ELR (cell line): ENCODE measurements at regions not wholly inside any gene's neighbourhood (a gene's known extent, or its start where the extent isn't known, plus 50 kb on each side); places are given as distances from the start of the nearest gene placed in this dataset.
A peak's percentile ranks its signal among the peaks of the same experiment; 100 is the strongest.
"Not testable (repeated sequence)": the region's sequence is repeated elsewhere in the genome, so short reads cannot be mapped to it uniquely, and the experiment has no call there.

Source experiments
- DNase-seq: peaks from one replicate; pipeline ENCODE4 v3.0.0-alpha.2; 2015; ENCODE audit warnings: low read depth

DNA sequence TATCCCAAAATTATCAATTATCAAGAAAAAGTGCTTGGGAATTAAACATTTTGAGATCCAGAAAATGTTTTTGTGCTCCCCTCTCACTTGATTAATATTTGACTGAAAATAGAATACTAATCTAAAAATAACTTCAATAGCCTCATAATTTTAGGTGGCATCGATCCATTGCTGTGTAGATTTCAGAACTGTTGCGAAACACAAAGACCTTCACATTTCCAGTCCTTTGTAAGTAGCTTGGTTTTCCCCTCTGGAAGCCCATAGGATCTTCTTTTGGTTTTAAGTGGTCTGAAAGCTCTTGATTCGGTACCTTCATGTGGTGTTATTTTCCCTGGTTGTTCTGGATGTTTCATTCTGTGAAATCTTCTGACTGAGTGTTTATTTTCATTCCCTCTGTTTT is 176.5 kb downstream of the NUFIP1 start:
- no peak for DNase-seq

GRCh38 chr13:44810061-44810840 is 179.0 kb downstream of the NUFIP1 start:
- no peak for DNase-seq

GRCh38 chr13:44809190-44809589 is 180.1 kb downstream of the NUFIP1 start:
- no peak for DNase-seq

DNA sequence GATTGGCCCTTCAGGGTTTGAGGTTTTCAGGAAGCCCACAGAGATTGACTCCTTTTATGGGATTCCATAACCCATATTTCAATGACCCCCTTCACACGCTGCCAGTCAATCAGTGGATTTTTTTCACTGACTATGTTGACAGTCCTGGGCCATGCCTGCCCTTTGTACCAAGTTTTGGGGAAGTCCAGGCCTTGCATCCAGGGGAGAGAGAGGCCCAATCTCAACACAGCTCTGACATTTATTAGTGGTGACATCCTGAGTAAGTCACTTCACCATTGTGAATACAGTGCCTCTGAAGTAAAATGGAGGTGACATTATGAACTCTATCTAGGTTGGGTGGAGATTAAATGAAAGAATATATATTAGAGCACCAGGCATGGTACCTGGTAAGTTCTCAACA is 181.1 kb downstream of the NUFIP1 start:
- no peak for DNase-seq

DNA sequence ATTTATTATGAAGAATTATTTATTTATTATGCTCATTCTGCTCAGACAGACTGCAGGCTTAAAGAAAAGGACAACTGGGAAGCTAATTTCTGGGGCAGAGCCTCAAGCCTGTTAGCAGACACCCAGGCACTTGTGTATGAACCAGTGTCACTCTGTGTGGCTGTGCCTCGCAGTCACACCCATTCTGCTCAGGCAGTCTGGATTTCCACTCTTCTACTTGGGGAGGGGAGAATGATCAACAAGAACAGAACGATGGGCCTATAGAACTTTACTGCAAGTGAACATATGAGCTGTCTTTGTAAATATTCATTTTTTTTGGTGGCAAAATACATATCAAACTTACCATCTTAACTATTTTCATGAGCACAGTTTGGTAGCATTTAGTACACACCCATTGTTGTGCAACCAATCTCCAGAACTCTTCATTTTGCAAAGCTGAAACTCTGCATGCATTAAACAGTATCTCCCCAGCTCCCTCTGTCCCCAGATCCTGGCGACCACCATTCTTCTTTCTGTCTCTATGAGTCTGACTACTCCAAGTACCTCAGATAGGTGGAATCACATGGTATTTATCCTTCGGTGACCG is 181.7 kb downstream of the NUFIP1 start:
- no peak for DNase-seq

GRCh38 chr13:44806826-44807225 is 182.4 kb downstream of the NUFIP1 start:
- no peak for DNase-seq

DNA sequence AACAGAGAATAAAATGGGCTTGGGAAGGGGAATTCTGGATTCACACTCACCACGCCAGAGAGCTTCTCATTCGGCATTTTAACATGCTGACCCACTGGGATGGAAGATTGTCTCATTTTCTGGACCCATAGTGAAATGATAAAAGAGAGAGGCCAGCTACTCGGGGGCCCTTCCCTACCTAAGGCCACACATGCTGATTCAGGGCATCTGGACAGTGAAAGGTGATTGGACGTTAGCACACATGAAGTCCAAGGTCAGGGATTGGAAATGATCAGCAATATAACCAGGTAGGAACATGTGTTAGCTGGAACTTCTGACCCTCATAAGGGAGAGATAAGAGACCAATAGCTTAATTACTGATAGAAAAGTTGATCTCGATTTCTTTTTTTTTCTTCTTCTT is 183.7 kb downstream of the NUFIP1 start:
- no peak for DNase-seq

- DNase-seq: no peak
Measured at GRCh38 chr13:44803390-44803789, 185.9 kb downstream of the NUFIP1 start.

DNA sequence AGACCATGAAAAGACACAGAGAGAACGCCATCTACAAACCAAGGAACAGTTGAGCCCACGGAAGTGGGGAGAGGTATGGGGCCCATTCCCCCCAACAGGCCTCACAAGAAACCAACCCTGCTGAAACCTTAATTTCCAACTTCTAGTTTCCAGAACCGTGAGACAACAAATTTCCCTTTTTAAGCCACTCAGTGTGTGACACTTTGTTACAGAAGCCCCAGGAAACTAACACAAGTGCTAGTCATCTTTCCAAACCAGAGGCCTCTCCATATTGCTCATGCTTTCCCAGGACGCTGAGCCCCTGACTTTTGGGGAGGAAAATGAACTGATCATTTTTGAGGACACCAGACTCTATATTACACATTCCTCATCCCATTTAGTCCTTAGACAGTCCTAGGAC is 186.8 kb downstream of the NUFIP1 start:
- no peak for DNase-seq

DNA sequence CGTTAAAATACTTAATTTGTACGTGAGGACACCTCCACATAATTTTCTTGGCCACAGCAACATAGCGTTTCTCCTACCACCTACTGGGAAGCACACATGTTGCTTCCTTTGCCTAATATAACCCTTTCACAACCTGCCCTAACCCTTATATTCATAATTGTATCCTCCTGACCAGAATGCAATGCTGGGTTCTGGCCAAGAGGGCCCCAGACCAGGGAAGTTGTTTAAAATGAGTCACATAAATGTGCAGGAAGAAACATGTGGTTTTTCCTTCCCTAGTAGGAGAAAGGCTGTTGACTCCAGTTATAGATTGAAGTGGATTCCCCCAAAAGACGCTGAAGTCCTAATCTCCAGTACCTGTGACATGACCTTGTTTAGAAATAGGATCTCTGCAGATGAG is 187.3 kb downstream of the NUFIP1 start:
- DNase-seq: peak; percentile 89

GRCh38 chr13:44800626-44801025 is 188.6 kb downstream of the NUFIP1 start:
- no peak for DNase-seq

DNA sequence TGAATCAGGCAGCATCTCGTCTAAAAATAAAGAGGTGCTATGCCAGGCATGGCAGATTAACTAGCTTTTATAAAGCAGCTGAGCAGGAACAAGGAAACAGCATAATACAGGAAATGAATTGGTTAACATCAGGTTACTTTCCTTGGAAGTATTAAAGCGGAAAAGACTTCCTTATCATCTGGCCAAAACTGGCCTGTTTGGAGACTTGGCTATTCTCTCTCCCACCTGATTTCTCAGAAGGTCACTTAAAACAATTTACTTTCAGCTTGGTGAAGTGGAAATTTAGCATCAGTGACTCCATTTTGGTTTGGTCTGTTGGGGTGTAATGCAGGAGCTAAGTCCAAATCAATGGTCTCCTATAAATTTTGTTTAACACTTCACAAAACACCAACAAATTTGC is 191.6 kb downstream of the NUFIP1 start:
- no peak for DNase-seq

DNA sequence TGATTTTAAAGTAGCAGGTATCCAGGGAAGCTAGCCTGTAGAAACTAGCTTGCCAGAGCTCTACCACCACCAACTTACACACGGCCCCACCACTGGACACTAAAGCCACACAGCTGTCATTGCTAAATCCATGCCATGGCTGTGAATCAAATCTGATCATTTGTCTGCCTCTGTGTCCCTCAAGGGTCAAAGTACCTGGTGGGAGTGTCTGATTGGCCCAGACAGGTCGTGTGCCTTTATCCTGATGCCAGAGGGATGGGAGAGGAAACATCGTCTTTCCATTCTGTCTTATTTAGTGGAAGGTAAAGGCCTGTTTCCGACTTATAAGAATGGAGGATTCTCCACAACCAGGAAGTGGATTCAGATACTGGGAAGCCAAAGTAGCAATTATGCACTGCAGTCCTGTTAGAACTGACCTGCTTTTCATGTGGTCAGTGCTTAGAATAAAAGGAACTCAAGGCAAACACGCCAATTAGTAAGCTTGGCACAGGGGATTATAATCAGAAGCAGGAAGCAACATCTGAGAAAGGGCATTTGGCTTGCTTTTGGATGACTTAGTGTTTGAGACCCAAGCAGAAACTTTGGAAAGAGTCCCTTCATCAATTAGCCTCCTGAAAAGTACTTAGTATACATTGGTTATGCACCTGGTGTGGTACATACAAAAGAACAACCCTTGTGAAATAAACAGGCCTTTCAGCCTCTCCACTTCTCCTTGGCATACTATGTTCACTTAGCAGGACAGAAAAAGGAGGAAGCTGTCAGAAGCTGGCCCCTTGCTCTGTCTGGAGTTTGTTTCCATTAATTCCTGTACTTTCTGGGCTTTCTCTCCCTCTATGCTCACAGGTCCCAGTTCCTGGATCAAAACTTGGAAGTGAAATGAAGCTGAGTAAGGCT is 192.4 kb downstream of the NUFIP1 start:
- DNase-seq: no peak

GRCh38 chr13:44796039-44796438 is 193.2 kb downstream of the NUFIP1 start:
- not testable (repeated sequence) for DNase-seq

GRCh38 chr13:44795176-44795575 is 194.1 kb downstream of the NUFIP1 start:
- no peak for DNase-seq

- DNase-seq: no peak
Measured at GRCh38 chr13:44792096-44792495, 197.2 kb downstream of the NUFIP1 start.

GRCh38 chr13:44790289-44790688 is 199.0 kb downstream of the NUFIP1 start:
- no peak for DNase-seq

- DNase-seq: no peak
Measured at GRCh38 chr13:44787617-44788016, 201.7 kb downstream of the NUFIP1 start.

DNA sequence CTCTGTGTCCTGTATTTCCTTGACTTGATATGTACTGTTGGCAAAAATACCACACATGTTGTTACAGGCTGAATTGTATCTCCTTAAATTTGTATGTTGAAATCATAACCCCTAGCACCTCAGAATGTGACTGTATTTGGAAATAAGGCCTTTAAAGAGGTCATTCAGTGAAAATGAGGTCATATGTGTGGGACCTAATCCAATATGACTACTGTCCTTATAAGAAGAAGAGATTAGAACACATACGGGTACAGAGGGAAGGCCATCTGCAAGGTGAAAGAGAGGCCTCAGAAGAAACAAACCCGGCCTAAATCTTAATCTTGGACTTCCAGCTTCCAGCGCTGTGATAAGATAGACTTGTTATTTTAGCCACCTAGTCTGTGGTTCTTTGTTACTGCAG is 202.5 kb downstream of the NUFIP1 start:
- no peak for DNase-seq

DNA sequence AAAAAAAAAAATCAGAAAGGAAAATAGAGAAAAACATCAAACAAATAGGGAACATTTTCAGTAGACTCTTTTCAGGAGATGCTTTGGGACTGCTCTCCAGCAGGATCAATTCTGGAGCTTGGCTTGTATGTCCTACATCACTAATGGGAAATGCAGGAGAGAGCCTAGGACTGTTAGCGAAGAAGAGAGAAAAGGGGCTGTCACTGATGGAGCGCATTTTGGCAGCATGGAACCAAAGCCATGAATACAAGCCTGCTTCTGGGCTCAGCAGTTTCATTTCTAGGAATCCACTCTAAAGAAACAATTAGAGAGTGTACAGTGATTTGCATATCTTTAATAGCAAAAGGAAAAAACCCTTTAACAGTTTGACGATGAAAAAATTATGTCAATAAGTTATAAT is 203.9 kb downstream of the NUFIP1 start:
- DNase-seq: no peak

GRCh38 chr13:44784708-44785080 is 204.6 kb downstream of the NUFIP1 start:
- no peak for DNase-seq

GRCh38 chr13:44783994-44784707 is 205.1 kb downstream of the NUFIP1 start:
- no peak for DNase-seq
